SU-DHL-6 (cell line): ENCODE measurements at regions not wholly inside any gene's neighbourhood (a gene's known extent, or its start where the extent isn't known, plus 50 kb on each side); places are given as distances from the start of the nearest gene placed in this dataset.
"Not testable (repeated sequence)": the region's sequence is repeated elsewhere in the genome, so short reads cannot be mapped to it uniquely, and the experiment has no call there.

ENCODE experiments used
- H2AFZ ChIP-seq: fragments of 200-600 bp; sonication (generic); 2 replicates; pipeline ENCODE4 v1.6.1; 2014; ENCODE audit warnings: low read depth, mild to moderate bottlenecking, moderate library complexity, mixed read lengths, antibody characterized with exemption, low read length; ENCODE audit not compliant: severe bottlenecking
- H3F3A ChIP-seq: fragments of 200-600 bp; shearing (Covaris generic); 2 replicates; pipeline ENCODE4 v1.6.0; 2016; ENCODE audit warnings: antibody characterized with exemption, mild to moderate bottlenecking; ENCODE audit not compliant: insufficient read depth
- H3K27ac ChIP-seq: fragments of 200-600 bp; sonication (generic); 2 replicates; pipeline ENCODE4 v1.5.1; 2016; ENCODE audit warnings: low read depth, mild to moderate bottlenecking, low read length, moderate library complexity, mixed read lengths
- H3K27me3 ChIP-seq: fragments of 200-600 bp; sonication (generic), shearing (Covaris generic); 2 replicates; pipeline ENCODE4 v1.6.0; 2014; ENCODE audit warnings: mild to moderate bottlenecking, low read length
- H3K36me3 ChIP-seq: fragments of 200-600 bp; sonication (generic); 2 replicates; pipeline ENCODE4 v1.6.1; 2014; ENCODE audit warnings: mild to moderate bottlenecking, low read length, mixed read lengths
- H3K4me2 ChIP-seq: fragments of 300-600, 200-600 bp; shearing (Covaris generic), sonication (generic); 2 replicates; pipeline ENCODE4 v1.6.0; 2014; ENCODE audit warnings: low read length, low read depth, mild to moderate bottlenecking; ENCODE audit not compliant: poor library complexity, severe bottlenecking
- H3K4me3 ChIP-seq: fragments of 200-600 bp; sonication (generic); 2 replicates; pipeline ENCODE4 v1.5.1; 2014; ENCODE audit warnings: antibody characterized with exemption, low read length, mild to moderate bottlenecking, mixed read lengths; ENCODE audit not compliant: insufficient read depth, poor library complexity, severe bottlenecking
- H3K79me2 ChIP-seq: fragments of 200-600 bp; sonication (generic); 2 replicates; pipeline ENCODE4 v1.6.1; 2014; ENCODE audit warnings: mild to moderate bottlenecking, low read length, moderate library complexity; ENCODE audit not compliant: insufficient read depth
- H3K9ac ChIP-seq: fragments of 200-600 bp; sonication (generic); 2 replicates; pipeline ENCODE4 v1.7.0; 2014; ENCODE audit warnings: mild to moderate bottlenecking, low read length
- H3K9me2 ChIP-seq: fragments of 200-600 bp; sonication (generic); replicated peaks from 2 replicates; pipeline ENCODE4 v1.6.1; 2014; ENCODE audit warnings: low read length; ENCODE audit not compliant: insufficient read depth
- H3K9me3 ChIP-seq: fragments of 200-600 bp; sonication (generic); 2 replicates; pipeline ENCODE4 v1.6.1; 2014; ENCODE audit warnings: low read length, mixed read lengths; ENCODE audit not compliant: insufficient read depth
- H4K20me1 ChIP-seq: fragments of 200-600 bp; sonication (generic); 2 replicates; pipeline ENCODE4 v1.6.1; 2014; ENCODE audit warnings: low read depth, mild to moderate bottlenecking, antibody characterized with exemption, low read length, moderate library complexity, mixed read lengths
- CTCF ChIP-seq: fragments of 200-600 bp; sonication (generic); IDR thresholded peaks from one replicate; pipeline ENCODE4 v1.5.1; 2017; ENCODE audit warnings: antibody characterized with exemption, mild to moderate bottlenecking, low read length, moderate library complexity; ENCODE audit not compliant: insufficient read depth, poor library complexity, severe bottlenecking
- EZH2phosphoT487 ChIP-seq: fragments of 200-600 bp; sonication (generic), shearing (Covaris generic); conservative IDR thresholded peaks from 2 replicates; pipeline ENCODE4 v1.6.1; 2018; ENCODE audit warnings: mild to moderate bottlenecking, antibody characterized with exemption, low read length, moderate library complexity, mixed read lengths

GRCh38 chr5:91754990-91755389 lies 371.9 kb upstream of the ARRDC3 start:
- no peak overlapping the region for H3K9ac ChIP-seq

GRCh38 chr5:91744470-91744869 lies 361.4 kb upstream of the ARRDC3 start:
- not testable (repeated sequence) for H3K27me3 ChIP-seq, H3K36me3 ChIP-seq, H4K20me1 ChIP-seq, H3K9me2 ChIP-seq, H3K9me3 ChIP-seq, H2AFZ ChIP-seq, H3K27ac ChIP-seq, H3K9ac ChIP-seq, H3K4me3 ChIP-seq, H3K79me2 ChIP-seq, H3F3A ChIP-seq, H3K4me2 ChIP-seq

More at GRCh38 chr5:91754990-91755389, 371.9 kb upstream of the ARRDC3 start:
- H3K27me3 ChIP-seq = no peaks in the 10 kb centered on the region
- no peaks in the 10 kb centered on the region for H3K79me2 ChIP-seq
- H3K9me2 ChIP-seq = no peaks in the 10 kb centered on the region
- H3K36me3 ChIP-seq = no peaks in the 10 kb centered on the region
- H3K4me2 ChIP-seq = no peak overlapping the region
- H3K27ac ChIP-seq = no peak overlapping the region
- no peaks in the 10 kb centered on the region for H4K20me1 ChIP-seq
- H2AFZ ChIP-seq = no peak overlapping the region
- no peaks in the 10 kb centered on the region for H3K9me3 ChIP-seq
- no peak for TF ChIP-seq CTCF
- no peak for TF ChIP-seq EZH2phosphoT487
- H3F3A ChIP-seq = no peaks in the 10 kb centered on the region
- H3K4me3 ChIP-seq = no peak overlapping the region

GRCh38 chr5:91742550-91742949 lies 359.4 kb upstream of the ARRDC3 start:
- no peak overlapping the region for H2AFZ ChIP-seq
- H3K4me2 ChIP-seq = no peak overlapping the region
- H3F3A ChIP-seq = no peaks in the 10 kb centered on the region
- H3K79me2 ChIP-seq = no peaks in the 10 kb centered on the region
- TF ChIP-seq CTCF (no peak), EZH2phosphoT487 (no peak)
- H4K20me1 ChIP-seq = no peaks in the 10 kb centered on the region
- H3K9ac ChIP-seq = no peak overlapping the region
- H3K36me3 ChIP-seq = no peaks in the 10 kb centered on the region
- no peaks in the 10 kb centered on the region for H3K9me2 ChIP-seq
- H3K9me3 ChIP-seq = no peaks in the 10 kb centered on the region
- no peak overlapping the region for H3K27ac ChIP-seq
- H3K4me3 ChIP-seq = no peak overlapping the region
- no peaks in the 10 kb centered on the region for H3K27me3 ChIP-seq

GRCh38 chr5:91741764-91742505 lies 358.8 kb upstream of the ARRDC3 start:
- no peaks in the 10 kb centered on the region for H3K9me3 ChIP-seq
- no peak overlapping the region for H3K9ac ChIP-seq
- no peaks in the 10 kb centered on the region for H4K20me1 ChIP-seq
- H3K79me2 ChIP-seq = no peaks in the 10 kb centered on the region
- H3K9me2 ChIP-seq = no peaks in the 10 kb centered on the region
- no peaks in the 10 kb centered on the region for H3K27me3 ChIP-seq
- no peak overlapping the region for H3K4me2 ChIP-seq
- H3F3A ChIP-seq = no peaks in the 10 kb centered on the region
- no peaks in the 10 kb centered on the region for H3K36me3 ChIP-seq
- TF ChIP-seq EZH2phosphoT487 (no peak), CTCF (no peak)
- H3K4me3 ChIP-seq = no peak overlapping the region
- H2AFZ ChIP-seq = no peak overlapping the region
- no peak overlapping the region for H3K27ac ChIP-seq
